Kidney epithelial cell (primary cell): ENCODE measurements at regions not wholly inside any gene's neighbourhood (a gene's known extent, or its start where the extent isn't known, plus 50 kb on each side); places are given as distances from the start of the nearest gene placed in this dataset.
"Not testable (repeated sequence)": the region's sequence is repeated elsewhere in the genome, so short reads cannot be mapped to it uniquely, and the experiment has no call there.

ENCODE experiments used
- DNase-seq: peaks from one replicate; pipeline ENCODE4 v3.0.0-alpha.2; 2010; ENCODE audit warnings: low read depth
- H3K27me3 ChIP-seq: 2 replicates; pipeline ENCODE4 v1.6.0; 2011; ENCODE audit warnings: low read length; ENCODE audit not compliant: control insufficient read depth, insufficient read depth
- H3K36me3 ChIP-seq: 2 replicates; pipeline ENCODE4 v1.5.1; 2011; ENCODE audit warnings: low read length; ENCODE audit not compliant: control insufficient read depth, insufficient read depth
- H3K4me3 ChIP-seq: 2 replicates; pipeline ENCODE4 v1.5.1; 2011; ENCODE audit warnings: low read depth, mild to moderate bottlenecking, control low read depth, low read length
- CTCF ChIP-seq: IDR thresholded peaks from 2 replicates; pipeline ENCODE4 v1.5.1; 2011; ENCODE audit warnings: mild to moderate bottlenecking, moderate library complexity, low read length, control low read depth, inconsistent platforms; ENCODE audit not compliant: insufficient read depth, poor library complexity, severe bottlenecking

GRCh38 chr12:124698211-124698997 lies 131.0 kb upstream of the NCOR2 start:
- no peak for TF ChIP-seq CTCF
- no peaks in the 10 kb centered on the region for H3K36me3 ChIP-seq
- no peaks in the 10 kb centered on the region for H3K27me3 ChIP-seq
- DNase-seq, result no peak
- H3K4me3 ChIP-seq, result no peak overlapping the region

GRCh38 chr12:124697722-124698121 lies 130.3 kb upstream of the NCOR2 start:
- not testable (repeated sequence) for H3K4me3 ChIP-seq, DNase-seq, H3K27me3 ChIP-seq, H3K36me3 ChIP-seq

- Histone ChIP-seq H3K27me3 (no peaks in the 10 kb centered on the region), H3K36me3 (no peaks in the 10 kb centered on the region), H3K4me3 (no peak overlapping the region)
- no peak for DNase-seq
- no peak for TF ChIP-seq CTCF
Measured at GRCh38 chr12:124696693-124697476, 129.5 kb upstream of the NCOR2 start.

GRCh38 chr12:124695861-124696260 lies 128.4 kb upstream of the NCOR2 start:
- Histone ChIP-seq H3K4me3 (no peak overlapping the region), H3K27me3 (no peaks in the 10 kb centered on the region), H3K36me3 (no peaks in the 10 kb centered on the region)
- no peak for TF ChIP-seq CTCF
- DNase-seq, result no peak

- no peak overlapping the region for H3K4me3 ChIP-seq
- peak; percentile 96 for DNase-seq
- peak; percentile 22 for TF ChIP-seq CTCF
- no peaks in the 10 kb centered on the region for H3K27me3 ChIP-seq
- H3K36me3 ChIP-seq, result no peaks in the 10 kb centered on the region
Measured at GRCh38 chr12:124694846-124695497, 127.6 kb upstream of the NCOR2 start.

- no peak for DNase-seq
Measured at GRCh38 chr12:124694250-124694649, 126.8 kb upstream of the NCOR2 start.

More at GRCh38 chr12:124694250-124694649, 126.8 kb upstream of the NCOR2 start:
- TF ChIP-seq CTCF, result no peak
- Histone ChIP-seq H3K27me3 (no peaks in the 10 kb centered on the region), H3K36me3 (no peaks in the 10 kb centered on the region), H3K4me3 (no peak overlapping the region)
